GM23338 (cell line): ENCODE measurements at regions not wholly inside any gene's neighbourhood (a gene's known extent, or its start where the extent isn't known, plus 50 kb on each side); places are given as distances from the start of the nearest gene placed in this dataset.

ENCODE experiments used
- JUNB ChIP-seq: IDR thresholded peaks from one replicate; pipeline ENCODE4 v1.6.1; 2016; ENCODE audit warnings: antibody characterized with exemption; ENCODE audit not compliant: unreplicated experiment
- POLR2AphosphoS5 ChIP-seq: IDR thresholded peaks from 2 replicates; pipeline ENCODE4 v1.6.1; 2016; ENCODE audit warnings: antibody characterized with exemption, low read depth
- REST ChIP-seq: IDR thresholded peaks from one replicate; pipeline ENCODE4 v1.6.1; 2018; ENCODE audit warnings: antibody characterized with exemption; ENCODE audit not compliant: unreplicated experiment
- STAT1 ChIP-seq: IDR thresholded peaks from one replicate; pipeline ENCODE4 v1.6.1; 2016; ENCODE audit warnings: antibody characterized with exemption; ENCODE audit not compliant: unreplicated experiment
- ZNF114 ChIP-seq: fragments of 250-450 bp; sonication (Bioruptor Pico); IDR thresholded peaks from 2 replicates; pipeline ENCODE4 v1.5.0; 2020; ENCODE audit warnings: mild to moderate bottlenecking, moderate library complexity
- ZNF331 ChIP-seq: fragments of 250-450 bp; sonication (Bioruptor Pico); IDR thresholded peaks from 2 replicates; pipeline ENCODE4 v1.5.0; 2020; ENCODE audit warnings: low read depth, mild to moderate bottlenecking, moderate library complexity
- ZNF462 ChIP-seq: fragments of 250-450 bp; sonication (Bioruptor Pico); IDR thresholded peaks from 2 replicates; pipeline ENCODE4 v1.5.0; 2020; ENCODE audit warnings: mild to moderate bottlenecking, moderate library complexity
- TF ChIP-seq, protein P1 (sequence below): IDR thresholded peaks from 2 replicates; pipeline ENCODE4 v1.6.1; 2016; ENCODE audit warnings: antibody characterized with exemption
- TF ChIP-seq, protein P2 (sequence below), 2 experiments: fragments of 200-600 bp in 1 of 2; sonication (generic) in 1 of 2; conservative IDR thresholded peaks; 2 replicates each; pipeline versions ENCODE4 v1.5.1 to v1.6.1; 2016 to 2017; ENCODE audit warnings: antibody characterized with exemption in 2 of 2, low read depth in 2 of 2, mild to moderate bottlenecking in 2 of 2, moderate library complexity in 1 of 2

- TF ChIP-seq ZNF462 (CRISPR knock-in tag) (no peak), STAT1 (no peak), ZNF114 (no peak), JUNB (no peak), ZNF331 (no peak), REST (no peak), POLR2AphosphoS5 (no peak)
- TF ChIP-seq, protein P1, sequence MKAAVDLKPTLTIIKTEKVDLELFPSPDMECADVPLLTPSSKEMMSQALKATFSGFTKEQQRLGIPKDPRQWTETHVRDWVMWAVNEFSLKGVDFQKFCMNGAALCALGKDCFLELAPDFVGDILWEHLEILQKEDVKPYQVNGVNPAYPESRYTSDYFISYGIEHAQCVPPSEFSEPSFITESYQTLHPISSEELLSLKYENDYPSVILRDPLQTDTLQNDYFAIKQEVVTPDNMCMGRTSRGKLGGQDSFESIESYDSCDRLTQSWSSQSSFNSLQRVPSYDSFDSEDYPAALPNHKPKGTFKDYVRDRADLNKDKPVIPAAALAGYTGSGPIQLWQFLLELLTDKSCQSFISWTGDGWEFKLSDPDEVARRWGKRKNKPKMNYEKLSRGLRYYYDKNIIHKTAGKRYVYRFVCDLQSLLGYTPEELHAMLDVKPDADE = no peak
- TF ChIP-seq, protein P2, sequence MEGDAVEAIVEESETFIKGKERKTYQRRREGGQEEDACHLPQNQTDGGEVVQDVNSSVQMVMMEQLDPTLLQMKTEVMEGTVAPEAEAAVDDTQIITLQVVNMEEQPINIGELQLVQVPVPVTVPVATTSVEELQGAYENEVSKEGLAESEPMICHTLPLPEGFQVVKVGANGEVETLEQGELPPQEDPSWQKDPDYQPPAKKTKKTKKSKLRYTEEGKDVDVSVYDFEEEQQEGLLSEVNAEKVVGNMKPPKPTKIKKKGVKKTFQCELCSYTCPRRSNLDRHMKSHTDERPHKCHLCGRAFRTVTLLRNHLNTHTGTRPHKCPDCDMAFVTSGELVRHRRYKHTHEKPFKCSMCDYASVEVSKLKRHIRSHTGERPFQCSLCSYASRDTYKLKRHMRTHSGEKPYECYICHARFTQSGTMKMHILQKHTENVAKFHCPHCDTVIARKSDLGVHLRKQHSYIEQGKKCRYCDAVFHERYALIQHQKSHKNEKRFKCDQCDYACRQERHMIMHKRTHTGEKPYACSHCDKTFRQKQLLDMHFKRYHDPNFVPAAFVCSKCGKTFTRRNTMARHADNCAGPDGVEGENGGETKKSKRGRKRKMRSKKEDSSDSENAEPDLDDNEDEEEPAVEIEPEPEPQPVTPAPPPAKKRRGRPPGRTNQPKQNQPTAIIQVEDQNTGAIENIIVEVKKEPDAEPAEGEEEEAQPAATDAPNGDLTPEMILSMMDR (conservative IDR thresholded peaks at IDR 0.05; ENCODE audit: low read depth in 2 of 2) = no peak
These were observed 294.3 kb downstream of the TLE1 start (continued) for GRCh38 chr9:81394881-81395675.
